SK-N-SH (cell line): ENCODE measurements at regions not wholly inside any gene's neighbourhood (a gene's known extent, or its start where the extent isn't known, plus 50 kb on each side); places are given as distances from the start of the nearest gene placed in this dataset.

Source experiments
- CTCF ChIA-PET: fragments of 300-600, 350-600 bp; formaldehyde crosslinking; extraction: SDS; loops from one replicate; lab custom pipeline; 2021; lab: Yijun Ruan, JAX
- POLR2A ChIA-PET: fragments of 350-600 bp; sonication (Branson Sonifier 250); formaldehyde crosslinking; extraction: SDS; loops from one replicate; lab custom pipeline; 2020; ENCODE audit warnings: antibody characterized with exemption, inconsistent platforms; lab: Yijun Ruan, JAX
- DNase-seq: peaks from one replicate; pipeline ENCODE4 v3.0.0; 2012
- H2AFZ ChIP-seq: fragments of 200-600 bp; sonication (generic); 2 replicates; pipeline ENCODE4 v1.8.1; 2016; ENCODE audit warnings: antibody characterized with exemption, mild to moderate bottlenecking, low read depth
- H3F3A ChIP-seq: fragments of 200-600 bp; sonication (generic); replicated peaks from 2 replicates; pipeline ENCODE3; 2016; ENCODE audit warnings: antibody characterized with exemption, mild to moderate bottlenecking; ENCODE audit not compliant: insufficient read depth
- H3K27ac ChIP-seq, 2 experiments: fragments of 200-500 bp in 1 of 2; fragments of 200-600 bp in 1 of 2; sonication (Bioruptor generic) in 1 of 2; sonication (generic), shearing (Covaris generic) in 1 of 2; 2 replicates each; pipeline versions ENCODE4 v1.5.1 to v1.6.1; 2014 to 2016; ENCODE audit warnings: low read depth in 2 of 2, inconsistent platforms in 1 of 2, low read length in 1 of 2, mild to moderate bottlenecking in 1 of 2, mixed read lengths in 1 of 2
- H3K27me3 ChIP-seq: fragments of 200-600 bp; sonication (generic), shearing (Covaris generic); 2 replicates; pipeline ENCODE4 v1.6.1; 2016; ENCODE audit warnings: mixed run types; ENCODE audit not compliant: insufficient read depth
- H3K36me3 ChIP-seq, 2 experiments: fragments of 200-500 bp in 1 of 2; fragments of 200-600 bp in 1 of 2; sonication (Bioruptor generic) in 1 of 2; sonication (generic) in 1 of 2; replicated peaks in 1 of 2; 2 replicates each; pipeline versions ENCODE3 to v1.5.1; 2014 to 2016; ENCODE audit warnings: low read length in 1 of 2, mild to moderate bottlenecking in 1 of 2; ENCODE audit not compliant: insufficient read depth in 2 of 2, control insufficient read depth in 1 of 2
- H3K4me1 ChIP-seq, 2 experiments: fragments of 200-500 bp in 1 of 2; fragments of 200-600 bp in 1 of 2; sonication (Bioruptor generic) in 1 of 2; sonication (generic), shearing (Covaris generic) in 1 of 2; 2 replicates each; pipeline versions ENCODE4 v1.5.1 to v1.6.1; 2014 to 2016; ENCODE audit warnings: low read depth in 1 of 2, low read length in 1 of 2, mixed run types in 1 of 2; ENCODE audit not compliant: insufficient read depth in 2 of 2, control insufficient read depth in 1 of 2
- H3K4me2 ChIP-seq: fragments of 200-600 bp; sonication (generic), shearing (Covaris generic); 2 replicates; pipeline ENCODE4 v1.6.1; 2017; ENCODE audit warnings: mixed run types
- H3K4me3 ChIP-seq, 2 experiments: fragments of 200-500 bp in 1 of 2; fragments of 200-600 bp in 1 of 2; sonication (Bioruptor generic) in 1 of 2; sonication (generic), shearing (Covaris generic) in 1 of 2; 2 replicates each; pipeline versions ENCODE4 v1.5.1 to v1.8.1; 2014 to 2016; ENCODE audit warnings: low read depth in 2 of 2, inconsistent platforms in 1 of 2, low read length in 1 of 2, mild to moderate bottlenecking in 1 of 2, mixed read lengths in 1 of 2, moderate library complexity in 1 of 2
- H3K79me2 ChIP-seq: fragments of 200-600 bp; sonication (generic); 2 replicates; pipeline ENCODE4 v1.8.1; 2017; ENCODE audit warnings: mild to moderate bottlenecking; ENCODE audit not compliant: insufficient read depth
- H3K9ac ChIP-seq: fragments of 200-600 bp; sonication (generic); 2 replicates; pipeline ENCODE4 v1.6.1; 2017; ENCODE audit warnings: mixed run types
- H3K9me2 ChIP-seq: fragments of 200-600 bp; sonication (generic); 2 replicates; pipeline ENCODE4 v1.6.1; 2017; ENCODE audit warnings: mixed run types
- H3K9me3 ChIP-seq: fragments of 200-600 bp; sonication (generic); 2 replicates; pipeline ENCODE4 v1.6.1; 2017; ENCODE audit warnings: mixed run types, mild to moderate bottlenecking, moderate library complexity
- H4K20me1 ChIP-seq: fragments of 200-600 bp; sonication (generic); 2 replicates; pipeline ENCODE4 v1.6.1; 2017; ENCODE audit warnings: mild to moderate bottlenecking, mixed run types; ENCODE audit not compliant: insufficient read depth
- EP300 ChIP-seq, 2 experiments: IDR thresholded peaks; 2 replicates each; pipeline versions ENCODE4 v1.4.0 to v1.6.1; 2012; ENCODE audit warnings: borderline replicate concordance in 1 of 2, low read depth in 1 of 2, low read length in 1 of 2
- EZH2phosphoT487 ChIP-seq: fragments of 200-600 bp; sonication (generic); IDR thresholded peaks from 2 replicates; pipeline ENCODE4 v1.6.1; 2017; ENCODE audit warnings: low read depth, mixed run types, mild to moderate bottlenecking, antibody characterized with exemption, moderate library complexity, borderline replicate concordance
- FOXJ3 ChIP-seq: sonication (generic); formaldehyde crosslinking; IDR thresholded peaks from 2 replicates; pipeline ENCODE4 v1.5.1; 2020; ENCODE audit warnings: mild to moderate bottlenecking, missing genetic modification reagents
- FOXM1 ChIP-seq: IDR thresholded peaks from 2 replicates; pipeline ENCODE4 v1.4.0; 2012; ENCODE audit warnings: low read depth, mild to moderate bottlenecking
- IRF3 ChIP-seq: fragments of 150-350 bp; IDR thresholded peaks from 2 replicates; pipeline ENCODE4 v1.6.1; 2016; ENCODE audit warnings: mild to moderate bottlenecking, low read depth, low read length
- MXI1 ChIP-seq: IDR thresholded peaks from 2 replicates; pipeline ENCODE4 v1.6.1; 2012; ENCODE audit warnings: mild to moderate bottlenecking, low read depth, low read length, improper control_type of control experiment
- NRF1 ChIP-seq: IDR thresholded peaks from 2 replicates; pipeline ENCODE4 v1.6.1; 2012; ENCODE audit warnings: low read depth, mild to moderate bottlenecking, low read length
- RCOR1 ChIP-seq: fragments of 150-350 bp; IDR thresholded peaks from 2 replicates; pipeline ENCODE4 v1.6.1; 2017; ENCODE audit warnings: antibody characterized with exemption, low read length
- RXRA ChIP-seq: IDR thresholded peaks from 2 replicates; pipeline ENCODE4 v1.4.0; 2012; ENCODE audit warnings: low read depth, mild to moderate bottlenecking, borderline replicate concordance
- SIN3A ChIP-seq: IDR thresholded peaks from 2 replicates; pipeline ENCODE4 v1.6.1; 2012; ENCODE audit warnings: low read depth, mild to moderate bottlenecking, low read length, moderate library complexity, borderline replicate concordance
- TAF1 ChIP-seq: IDR thresholded peaks from 2 replicates; pipeline ENCODE4 v1.6.1; 2012; ENCODE audit warnings: low read depth, mild to moderate bottlenecking, low read length, moderate library complexity, borderline replicate concordance
- TCF12 ChIP-seq: IDR thresholded peaks from 2 replicates; pipeline ENCODE4 v1.4.0; 2012
- YY1 ChIP-seq: IDR thresholded peaks from 2 replicates; pipeline ENCODE4 v1.4.0; 2012; ENCODE audit warnings: low read depth, mild to moderate bottlenecking
- WGBS: methylation state at CpG from one replicate; pipeline ENCODE4 v1.1.6; 2017; ENCODE audit warnings: low lambda C conversion rate; 5-methylcytosine and 5-hydroxymethylcytosine counted together
- TF ChIP-seq, protein P1 (sequence below): fragments of 200-600 bp; sonication (generic); IDR thresholded peaks from 2 replicates; pipeline ENCODE4 v1.6.1; 2017; ENCODE audit warnings: antibody characterized with exemption, mild to moderate bottlenecking, moderate library complexity

GRCh38 chr6:137957471-137957870 lies 90.4 kb downstream of the TNFAIP3 start:
- Histone ChIP-seq H2AFZ (no peak overlapping the region), H3K9ac (no peak overlapping the region), H3K4me3 (no peak overlapping the region), H3K9me2 (no peaks in the 10 kb centered on the region), H4K20me1 (no peaks in the 10 kb centered on the region), H3K27ac (no peak overlapping the region), H3K27me3 (no peaks in the 10 kb centered on the region), H3K36me3 (no peaks in the 10 kb centered on the region), H3K4me2 (no peak overlapping the region), H3K4me1 (no peaks in the 10 kb centered on the region), H3K9me3 (no peaks in the 10 kb centered on the region), H3K79me2 (no peaks in the 10 kb centered on the region), H3F3A (no peaks in the 10 kb centered on the region)
- ChIA-PET CTCF (no interaction called here), POLR2A (no interaction called here)
- WGBS: 5% methylated on average over 2 of the region's 2 CpGs
- TF ChIP-seq EP300 (IDR thresholded peaks at IDR 0.05; ENCODE audit: borderline replicate concordance in 1 of 2, low read depth in 1 of 2, low read length in 1 of 2): no peak
- no peak for TF ChIP-seq YY1
- TF ChIP-seq IRF3: no peak
- no peak for DNase-seq

- DNase-seq: no peak
- CTCF ChIA-PET: no interaction called here
Observed at GRCh38 chr6:137958811-137959565, 91.9 kb downstream of the TNFAIP3 start.

More at GRCh38 chr6:137958811-137959565, 91.9 kb downstream of the TNFAIP3 start:
- H3K4me3 ChIP-seq: no peak overlapping the region
- TF ChIP-seq TCF12: no peak
- no peak for TF ChIP-seq RXRA
- TF ChIP-seq EZH2phosphoT487: no peak
- no peak for TF ChIP-seq SIN3A
- TF ChIP-seq FOXJ3: no peak
- TF ChIP-seq RCOR1: no peak
- TF ChIP-seq, protein P1, sequence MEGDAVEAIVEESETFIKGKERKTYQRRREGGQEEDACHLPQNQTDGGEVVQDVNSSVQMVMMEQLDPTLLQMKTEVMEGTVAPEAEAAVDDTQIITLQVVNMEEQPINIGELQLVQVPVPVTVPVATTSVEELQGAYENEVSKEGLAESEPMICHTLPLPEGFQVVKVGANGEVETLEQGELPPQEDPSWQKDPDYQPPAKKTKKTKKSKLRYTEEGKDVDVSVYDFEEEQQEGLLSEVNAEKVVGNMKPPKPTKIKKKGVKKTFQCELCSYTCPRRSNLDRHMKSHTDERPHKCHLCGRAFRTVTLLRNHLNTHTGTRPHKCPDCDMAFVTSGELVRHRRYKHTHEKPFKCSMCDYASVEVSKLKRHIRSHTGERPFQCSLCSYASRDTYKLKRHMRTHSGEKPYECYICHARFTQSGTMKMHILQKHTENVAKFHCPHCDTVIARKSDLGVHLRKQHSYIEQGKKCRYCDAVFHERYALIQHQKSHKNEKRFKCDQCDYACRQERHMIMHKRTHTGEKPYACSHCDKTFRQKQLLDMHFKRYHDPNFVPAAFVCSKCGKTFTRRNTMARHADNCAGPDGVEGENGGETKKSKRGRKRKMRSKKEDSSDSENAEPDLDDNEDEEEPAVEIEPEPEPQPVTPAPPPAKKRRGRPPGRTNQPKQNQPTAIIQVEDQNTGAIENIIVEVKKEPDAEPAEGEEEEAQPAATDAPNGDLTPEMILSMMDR: no peak
- no peak for TF ChIP-seq IRF3
- no peak for TF ChIP-seq NRF1
- TF ChIP-seq FOXM1: no peak
- no peak for TF ChIP-seq MXI1
- TF ChIP-seq TAF1: no peak
- H3K27me3 ChIP-seq: no peaks in the 10 kb centered on the region
- H3K9ac ChIP-seq: no peak overlapping the region
- no peaks in the 10 kb centered on the region for H3K79me2 ChIP-seq
- H3K4me2 ChIP-seq: no peak overlapping the region
- 7% methylated on average over 5 of the region's 5 CpGs for WGBS
- H3K9me2 ChIP-seq: no peaks in the 10 kb centered on the region
- H4K20me1 ChIP-seq: no peaks in the 10 kb centered on the region
- H3K9me3 ChIP-seq: no peaks in the 10 kb centered on the region
- H2AFZ ChIP-seq: no peak overlapping the region
- no peaks in the 10 kb centered on the region for H3F3A ChIP-seq
- no peaks in the 10 kb centered on the region for H3K36me3 ChIP-seq
- POLR2A ChIA-PET: no interaction called here
- no peaks in the 10 kb centered on the region for H3K4me1 ChIP-seq
- no peak overlapping the region for H3K27ac ChIP-seq
